SK-N-SH treated with all-trans-retinoic acid at 6 μM for 48 hours (cell line): ENCODE measurements at regions not wholly inside any gene's neighbourhood (a gene's known extent, or its start where the extent isn't known, plus 50 kb on each side); places are given as distances from the start of the nearest gene placed in this dataset.

Experiments
- ATAC-seq: fragments of 200-7000 bp; cut with Tn5 transposase; 3 replicates; pipeline ENCODE4 v1.9.1; 2020; ENCODE audit warnings: mild to moderate bottlenecking, moderate library complexity
- ARNTL ChIP-seq: fragments of 450-650 bp; formaldehyde crosslinking; IDR thresholded peaks from 2 replicates; pipeline ENCODE4 v1.5.0; 2020; ENCODE audit warnings: low read depth, mild to moderate bottlenecking, moderate library complexity, borderline replicate concordance
- BACH2 ChIP-seq: fragments of 250-450 bp; sonication (Bioruptor Pico); IDR thresholded peaks from 2 replicates; pipeline ENCODE4 v1.9.0; 2021; ENCODE audit warnings: mild to moderate bottlenecking, borderline replicate concordance
- CSDC2 ChIP-seq: fragments of 250-450 bp; sonication (Bioruptor Pico); IDR thresholded peaks from 2 replicates; pipeline ENCODE4 v1.5.0; 2020; ENCODE audit warnings: mild to moderate bottlenecking, moderate library complexity
- ESRRG ChIP-seq: fragments of 250-450 bp; sonication (Bioruptor Pico); IDR thresholded peaks from 2 replicates; pipeline ENCODE4 v1.6.1; 2021; ENCODE audit warnings: mild to moderate bottlenecking
- GLIS3 ChIP-seq: fragments of 250-450 bp; sonication (Bioruptor Pico); IDR thresholded peaks from 2 replicates; pipeline ENCODE4 v1.5.0; 2020; ENCODE audit warnings: mild to moderate bottlenecking, moderate library complexity
- ISL1 ChIP-seq: fragments of 250-450 bp; sonication (Bioruptor Pico); IDR thresholded peaks from 2 replicates; pipeline ENCODE4 v2.1.2; 2022; ENCODE audit warnings: mild to moderate bottlenecking, moderate library complexity
- OSR1 ChIP-seq: fragments of 250-450 bp; sonication (Bioruptor Pico); IDR thresholded peaks from 2 replicates; pipeline ENCODE4 v1.8.0; 2022; ENCODE audit warnings: moderate library complexity, mild to moderate bottlenecking, inconsistent platforms
- PPARA ChIP-seq: fragments of 250-450 bp; sonication (Bioruptor Pico); IDR thresholded peaks from 2 replicates; pipeline ENCODE4 v1.5.0; 2020; ENCODE audit warnings: mild to moderate bottlenecking, borderline replicate concordance
- SNAI2 ChIP-seq: fragments of 250-450 bp; sonication (Bioruptor Pico); IDR thresholded peaks from 2 replicates; pipeline ENCODE4 v1.5.0; 2020; ENCODE audit warnings: mild to moderate bottlenecking, moderate library complexity
- TCF4 ChIP-seq: fragments of 250-450 bp; sonication (Bioruptor Pico); IDR thresholded peaks from 2 replicates; pipeline ENCODE4 v1.8.0; 2021; ENCODE audit warnings: mild to moderate bottlenecking, moderate library complexity, borderline replicate concordance
- TOX ChIP-seq: fragments of 250-450 bp; sonication (Bioruptor Pico); IDR thresholded peaks from 2 replicates; pipeline ENCODE4 v1.8.0; 2021; ENCODE audit warnings: mild to moderate bottlenecking, moderate library complexity, borderline replicate concordance
- ZC3H10 ChIP-seq: fragments of 250-450 bp; sonication (Bioruptor Pico); IDR thresholded peaks from 2 replicates; pipeline ENCODE4 v1.5.1; 2021; ENCODE audit warnings: mild to moderate bottlenecking, moderate library complexity
- ZFP3 ChIP-seq: fragments of 250-450 bp; sonication (Bioruptor Pico); IDR thresholded peaks from 2 replicates; pipeline ENCODE4 v1.5.0; 2020; ENCODE audit warnings: mild to moderate bottlenecking, moderate library complexity
- ZFP30 ChIP-seq: fragments of 450-650 bp; formaldehyde crosslinking; IDR thresholded peaks from 2 replicates; pipeline ENCODE4 v1.5.0; 2022; ENCODE audit warnings: mild to moderate bottlenecking, moderate library complexity
- ZNF70 ChIP-seq: fragments of 450-650 bp; formaldehyde crosslinking; IDR thresholded peaks from 2 replicates; pipeline ENCODE4 v1.5.0; 2020; ENCODE audit warnings: mild to moderate bottlenecking, moderate library complexity
- ZNF8 ChIP-seq: fragments of 450-650 bp; formaldehyde crosslinking; IDR thresholded peaks from 2 replicates; pipeline ENCODE4 v1.5.0; 2020; ENCODE audit warnings: mild to moderate bottlenecking, moderate library complexity
- TF ChIP-seq, protein P1 (sequence below): fragments of 250-450 bp; sonication (Bioruptor Pico); IDR thresholded peaks from 2 replicates; pipeline ENCODE4 v1.5.0; 2020; ENCODE audit warnings: mild to moderate bottlenecking, moderate library complexity
- TF ChIP-seq, protein P2 (sequence below): fragments of 250-450 bp; sonication (Bioruptor Pico); IDR thresholded peaks from 2 replicates; pipeline ENCODE4 v1.8.0; 2021; ENCODE audit warnings: low read depth, mild to moderate bottlenecking, moderate library complexity, borderline replicate concordance
- TF ChIP-seq, protein P3 (sequence below): fragments of 250-450 bp; sonication (Bioruptor Pico); IDR thresholded peaks from 2 replicates; pipeline ENCODE4 v1.5.1; 2021; ENCODE audit warnings: mild to moderate bottlenecking, moderate library complexity
- TF ChIP-seq, protein P4 (sequence below): fragments of 250-450 bp; sonication (Bioruptor Pico); IDR thresholded peaks from 2 replicates; pipeline ENCODE4 v1.8.0; 2020; ENCODE audit warnings: mild to moderate bottlenecking, moderate library complexity, borderline replicate concordance
- TF ChIP-seq, protein P5 (sequence below): fragments of 250-450 bp; sonication (Bioruptor Pico); IDR thresholded peaks from 2 replicates; pipeline ENCODE4 v1.5.1; 2020; ENCODE audit warnings: low read depth, mild to moderate bottlenecking, moderate library complexity

DNA sequence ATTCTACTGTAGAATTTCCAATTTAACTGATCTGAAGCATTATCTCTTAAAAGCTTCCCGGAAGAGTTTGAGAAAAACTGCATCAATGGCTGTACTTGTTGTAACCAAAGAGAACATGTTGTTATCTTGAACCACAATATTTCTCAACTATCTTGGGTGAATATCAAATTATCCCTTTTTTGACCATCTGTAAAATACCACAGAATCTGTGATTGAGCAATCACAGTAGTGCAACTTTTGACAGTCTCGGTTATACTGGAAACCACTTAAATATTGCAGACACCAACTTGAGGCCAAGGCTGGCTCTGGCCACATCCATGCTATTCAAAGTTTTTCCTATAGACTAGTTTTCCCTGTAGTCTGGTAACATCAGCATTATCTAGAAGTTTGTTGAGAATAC, 842.8 kb upstream of the EPHA6 start (continued):
- TF ChIP-seq CSDC2 (CRISPR knock-in tag) (no peak), TOX (CRISPR knock-in tag) (no peak), ZFP3 (CRISPR knock-in tag) (no peak)

DNA sequence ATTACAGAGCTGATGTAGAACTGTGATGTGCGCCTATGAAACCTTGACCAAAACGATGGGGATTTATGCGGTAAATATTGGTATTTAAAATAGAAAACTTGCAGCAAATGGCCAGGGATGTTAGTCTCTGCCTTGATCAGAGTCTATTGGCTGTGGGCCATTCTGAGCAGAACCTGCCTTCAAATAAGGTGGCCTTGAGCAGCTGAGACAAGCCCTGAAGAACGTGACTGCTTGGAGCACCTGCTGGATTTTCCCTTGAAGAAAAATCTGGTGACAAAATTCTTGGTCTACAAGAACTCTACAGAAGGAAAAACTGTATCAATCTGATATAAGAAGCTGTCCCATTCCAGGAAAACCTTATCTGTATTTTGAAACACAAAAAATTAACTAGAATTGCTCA, 820.1 kb upstream of the EPHA6 start:
- ATAC-seq = no peak
- TF ChIP-seq, protein P1, sequence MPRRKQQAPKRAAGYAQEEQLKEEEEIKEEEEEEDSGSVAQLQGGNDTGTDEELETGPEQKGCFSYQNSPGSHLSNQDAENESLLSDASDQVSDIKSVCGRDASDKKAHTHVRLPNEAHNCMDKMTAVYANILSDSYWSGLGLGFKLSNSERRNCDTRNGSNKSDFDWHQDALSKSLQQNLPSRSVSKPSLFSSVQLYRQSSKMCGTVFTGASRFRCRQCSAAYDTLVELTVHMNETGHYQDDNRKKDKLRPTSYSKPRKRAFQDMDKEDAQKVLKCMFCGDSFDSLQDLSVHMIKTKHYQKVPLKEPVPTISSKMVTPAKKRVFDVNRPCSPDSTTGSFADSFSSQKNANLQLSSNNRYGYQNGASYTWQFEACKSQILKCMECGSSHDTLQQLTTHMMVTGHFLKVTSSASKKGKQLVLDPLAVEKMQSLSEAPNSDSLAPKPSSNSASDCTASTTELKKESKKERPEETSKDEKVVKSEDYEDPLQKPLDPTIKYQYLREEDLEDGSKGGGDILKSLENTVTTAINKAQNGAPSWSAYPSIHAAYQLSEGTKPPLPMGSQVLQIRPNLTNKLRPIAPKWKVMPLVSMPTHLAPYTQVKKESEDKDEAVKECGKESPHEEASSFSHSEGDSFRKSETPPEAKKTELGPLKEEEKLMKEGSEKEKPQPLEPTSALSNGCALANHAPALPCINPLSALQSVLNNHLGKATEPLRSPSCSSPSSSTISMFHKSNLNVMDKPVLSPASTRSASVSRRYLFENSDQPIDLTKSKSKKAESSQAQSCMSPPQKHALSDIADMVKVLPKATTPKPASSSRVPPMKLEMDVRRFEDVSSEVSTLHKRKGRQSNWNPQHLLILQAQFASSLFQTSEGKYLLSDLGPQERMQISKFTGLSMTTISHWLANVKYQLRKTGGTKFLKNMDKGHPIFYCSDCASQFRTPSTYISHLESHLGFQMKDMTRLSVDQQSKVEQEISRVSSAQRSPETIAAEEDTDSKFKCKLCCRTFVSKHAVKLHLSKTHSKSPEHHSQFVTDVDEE (CRISPR knock-in tag) = no peak
- TF ChIP-seq PPARA (no peak), ESRRG (CRISPR knock-in tag) (no peak), ZNF70 (CRISPR knock-in tag) (no peak), TCF4 (CRISPR knock-in tag) (no peak), ARNTL (CRISPR knock-in tag) (no peak), GLIS3 (CRISPR knock-in tag) (no peak), ISL1 (CRISPR knock-in tag) (no peak), ZFP3 (CRISPR knock-in tag) (no peak), ZFP30 (no peak), ZC3H10 (CRISPR knock-in tag) (no peak), BACH2 (CRISPR knock-in tag) (no peak), TOX (CRISPR knock-in tag) (no peak), ZNF8 (no peak), OSR1 (CRISPR knock-in tag) (no peak), CSDC2 (CRISPR knock-in tag) (no peak)
- TF ChIP-seq, protein P2, sequence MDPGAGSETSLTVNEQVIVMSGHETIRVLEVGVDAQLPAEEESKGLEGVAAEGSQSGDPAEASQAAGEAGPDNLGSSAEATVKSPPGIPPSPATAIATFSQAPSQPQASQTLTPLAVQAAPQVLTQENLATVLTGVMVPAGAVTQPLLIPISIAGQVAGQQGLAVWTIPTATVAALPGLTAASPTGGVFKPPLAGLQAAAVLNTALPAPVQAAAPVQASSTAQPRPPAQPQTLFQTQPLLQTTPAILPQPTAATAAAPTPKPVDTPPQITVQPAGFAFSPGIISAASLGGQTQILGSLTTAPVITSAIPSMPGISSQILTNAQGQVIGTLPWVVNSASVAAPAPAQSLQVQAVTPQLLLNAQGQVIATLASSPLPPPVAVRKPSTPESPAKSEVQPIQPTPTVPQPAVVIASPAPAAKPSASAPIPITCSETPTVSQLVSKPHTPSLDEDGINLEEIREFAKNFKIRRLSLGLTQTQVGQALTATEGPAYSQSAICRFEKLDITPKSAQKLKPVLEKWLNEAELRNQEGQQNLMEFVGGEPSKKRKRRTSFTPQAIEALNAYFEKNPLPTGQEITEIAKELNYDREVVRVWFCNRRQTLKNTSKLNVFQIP (CRISPR knock-in tag) = no peak
- TF ChIP-seq, protein P3, sequence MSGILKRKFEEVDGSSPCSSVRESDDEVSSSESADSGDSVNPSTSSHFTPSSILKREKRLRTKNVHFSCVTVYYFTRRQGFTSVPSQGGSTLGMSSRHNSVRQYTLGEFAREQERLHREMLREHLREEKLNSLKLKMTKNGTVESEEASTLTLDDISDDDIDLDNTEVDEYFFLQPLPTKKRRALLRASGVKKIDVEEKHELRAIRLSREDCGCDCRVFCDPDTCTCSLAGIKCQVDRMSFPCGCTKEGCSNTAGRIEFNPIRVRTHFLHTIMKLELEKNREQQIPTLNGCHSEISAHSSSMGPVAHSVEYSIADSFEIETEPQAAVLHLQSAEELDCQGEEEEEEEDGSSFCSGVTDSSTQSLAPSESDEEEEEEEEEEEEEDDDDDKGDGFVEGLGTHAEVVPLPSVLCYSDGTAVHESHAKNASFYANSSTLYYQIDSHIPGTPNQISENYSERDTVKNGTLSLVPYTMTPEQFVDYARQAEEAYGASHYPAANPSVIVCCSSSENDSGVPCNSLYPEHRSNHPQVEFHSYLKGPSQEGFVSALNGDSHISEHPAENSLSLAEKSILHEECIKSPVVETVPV (CRISPR knock-in tag) = no peak
- TF ChIP-seq, protein P4, sequence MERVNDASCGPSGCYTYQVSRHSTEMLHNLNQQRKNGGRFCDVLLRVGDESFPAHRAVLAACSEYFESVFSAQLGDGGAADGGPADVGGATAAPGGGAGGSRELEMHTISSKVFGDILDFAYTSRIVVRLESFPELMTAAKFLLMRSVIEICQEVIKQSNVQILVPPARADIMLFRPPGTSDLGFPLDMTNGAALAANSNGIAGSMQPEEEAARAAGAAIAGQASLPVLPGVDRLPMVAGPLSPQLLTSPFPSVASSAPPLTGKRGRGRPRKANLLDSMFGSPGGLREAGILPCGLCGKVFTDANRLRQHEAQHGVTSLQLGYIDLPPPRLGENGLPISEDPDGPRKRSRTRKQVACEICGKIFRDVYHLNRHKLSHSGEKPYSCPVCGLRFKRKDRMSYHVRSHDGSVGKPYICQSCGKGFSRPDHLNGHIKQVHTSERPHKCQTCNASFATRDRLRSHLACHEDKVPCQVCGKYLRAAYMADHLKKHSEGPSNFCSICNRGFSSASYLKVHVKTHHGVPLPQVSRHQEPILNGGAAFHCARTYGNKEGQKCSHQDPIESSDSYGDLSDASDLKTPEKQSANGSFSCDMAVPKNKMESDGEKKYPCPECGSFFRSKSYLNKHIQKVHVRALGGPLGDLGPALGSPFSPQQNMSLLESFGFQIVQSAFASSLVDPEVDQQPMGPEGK (CRISPR knock-in tag) = no peak
- TF ChIP-seq, protein P5, sequence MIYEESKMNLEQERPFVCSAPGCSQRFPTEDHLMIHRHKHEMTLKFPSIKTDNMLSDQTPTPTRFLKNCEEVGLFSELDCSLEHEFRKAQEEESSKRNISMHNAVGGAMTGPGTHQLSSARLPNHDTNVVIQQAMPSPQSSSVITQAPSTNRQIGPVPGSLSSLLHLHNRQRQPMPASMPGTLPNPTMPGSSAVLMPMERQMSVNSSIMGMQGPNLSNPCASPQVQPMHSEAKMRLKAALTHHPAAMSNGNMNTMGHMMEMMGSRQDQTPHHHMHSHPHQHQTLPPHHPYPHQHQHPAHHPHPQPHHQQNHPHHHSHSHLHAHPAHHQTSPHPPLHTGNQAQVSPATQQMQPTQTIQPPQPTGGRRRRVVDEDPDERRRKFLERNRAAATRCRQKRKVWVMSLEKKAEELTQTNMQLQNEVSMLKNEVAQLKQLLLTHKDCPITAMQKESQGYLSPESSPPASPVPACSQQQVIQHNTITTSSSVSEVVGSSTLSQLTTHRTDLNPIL = no peak

DNA sequence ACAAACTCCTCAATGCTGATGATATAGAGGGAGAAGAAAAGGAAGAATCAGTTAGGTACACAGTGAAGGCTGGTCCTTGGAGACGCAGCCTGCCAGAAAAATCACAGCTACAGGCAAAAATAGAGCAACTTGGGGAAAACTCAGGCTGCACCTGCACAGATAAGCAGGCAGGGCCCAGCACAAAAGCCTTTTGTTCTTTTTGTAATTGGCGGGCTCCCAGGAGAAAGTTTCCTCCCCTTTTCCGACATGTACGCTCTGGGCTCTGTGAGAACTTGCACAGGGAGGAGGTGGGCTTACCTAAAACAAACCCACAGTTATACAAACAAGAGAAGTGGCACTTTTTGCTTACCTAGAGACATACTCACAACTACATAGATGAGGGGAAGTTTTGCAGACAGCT, 813.4 kb upstream of the EPHA6 start:
- ATAC-seq = no peak
- no peak for TF ChIP-seq CSDC2 (CRISPR knock-in tag)
- no peak for TF ChIP-seq SNAI2 (CRISPR knock-in tag)
- no peak for TF ChIP-seq OSR1 (CRISPR knock-in tag)
- no peak for TF ChIP-seq TCF4 (CRISPR knock-in tag)
- TF ChIP-seq ISL1 (CRISPR knock-in tag) = no peak
- TF ChIP-seq, protein P4 (CRISPR knock-in tag) = no peak
- no peak for TF ChIP-seq ZFP3 (CRISPR knock-in tag)
- TF ChIP-seq, protein P1 (CRISPR knock-in tag) = no peak
- TF ChIP-seq GLIS3 (CRISPR knock-in tag) = no peak
- TF ChIP-seq, protein P2 (CRISPR knock-in tag) = no peak
- TF ChIP-seq PPARA = no peak
- TF ChIP-seq ZFP30 = no peak
- no peak for TF ChIP-seq ARNTL (CRISPR knock-in tag)
- no peak for TF ChIP-seq ZC3H10 (CRISPR knock-in tag)
